ENCODE measurements at regions not wholly inside any gene's neighbourhood (a gene's known extent, or its start where the extent isn't known, plus 50 kb on each side); places are given as distances from the start of the nearest gene placed in this dataset.

GRCh38 chr22:27697888-27698287 lies 103.7 kb downstream of the MN1 start:
- no peaks in the 10 kb centered on the region for H3K4me1 ChIP-seq (ENCODE audit: insufficient read depth, low read length)
- H2BK15ac ChIP-seq (ENCODE audit: low read depth, low read length), result no peak overlapping the region
- no peak overlapping the region for H2BK120ac ChIP-seq (ENCODE audit: low read depth, low read length, poor library complexity, severe bottlenecking)
- peaks cover 8% of the 10 kb centered on the region; the same call in 1 of the 2 replicates for H3K79me2 ChIP-seq (ENCODE audit: insufficient read depth, low read length)
- H3K27me3 Mint-ChIP-seq (ENCODE audit: low read depth), result no peaks in the 10 kb centered on the region; the same call in 1 of the 2 replicates
- peaks cover 5 to 11% of the 10 kb centered on the region in 2 experiments for H3K9me3 Mint-ChIP-seq
- no peak for TF ChIP-seq CTCF (conservative IDR thresholded peaks at IDR 0.05)
- H3K79me1 ChIP-seq (ENCODE audit: insufficient read depth, low read depth, low read length, poor library complexity, severe bottlenecking), result peaks cover 10% of the 10 kb centered on the region
- H3K36me3 Mint-ChIP-seq (ENCODE audit: insufficient read depth in 1 of 3, low read depth in 3 of 3), result peaks cover 16 to 50% (median 43%) of the 10 kb centered on the region in 3 experiments
- H4K8ac ChIP-seq (replicated peaks; ENCODE audit: insufficient read length, low read depth, low read length), result no peak overlapping the region
- H3K27ac Mint-ChIP-seq, result no peak overlapping the region; a peak in 1 of 7 replicates
- no peak overlapping the region for H3K56ac ChIP-seq (ENCODE audit: insufficient read length, low read depth, low read length)
- H4K91ac ChIP-seq (ENCODE audit: insufficient read length, low read depth, low read length), result no peak overlapping the region
- no peaks in the 10 kb centered on the region for H3K9me3 ChIP-seq (ENCODE audit: control insufficient read depth, low read depth, low read length)
- no peaks in the 10 kb centered on the region for H4K20me1 ChIP-seq (ENCODE audit: control insufficient read depth, insufficient read depth, insufficient read length)
- no peaks in the 10 kb centered on the region for H3K27me3 ChIP-seq (ENCODE audit: insufficient read depth, low read length)
- no peak overlapping the region for H3K18ac ChIP-seq (ENCODE audit: insufficient read length, low read depth, low read length)
- H3K23me2 ChIP-seq (ENCODE audit: insufficient read length, low read depth, low read length, poor library complexity, severe bottlenecking), result no peaks in the 10 kb centered on the region
- no CpG with 5 or more reads among the region's 8 CpGs for WGBS (ENCODE audit: extremely low coverage, insufficient read length, low lambda C conversion rate)
- H3K4me1 Mint-ChIP-seq, result peaks cover 3 to 18% of the 10 kb centered on the region in 2 experiments; a peak in 3 of 4 replicates
- H3K4me3 Mint-ChIP-seq, result no peak overlapping the region
- H3T11ph ChIP-seq (ENCODE audit: low read length), result no peak overlapping the region
- H2BK12ac ChIP-seq (ENCODE audit: insufficient read length, low read depth, low read length), result no peak overlapping the region
- no peak overlapping the region for H2AFZ ChIP-seq (ENCODE audit: low read length)
- no peak overlapping the region for H3K4ac ChIP-seq (ENCODE audit: low read depth, low read length)
- no peak overlapping the region for H3K4me2 ChIP-seq (ENCODE audit: insufficient read depth, insufficient read length, low read length)
- no peak overlapping the region for H3K23ac ChIP-seq (ENCODE audit: insufficient read length, low read depth, low read length)
- H3K27ac ChIP-seq (ENCODE audit: insufficient read length, low read depth, low read length), result no peak overlapping the region
- DNase-seq, result no peak
- no peak overlapping the region for H2BK20ac ChIP-seq (ENCODE audit: low read depth, low read length, poor library complexity, severe bottlenecking)
- H3K14ac ChIP-seq (ENCODE audit: insufficient read depth, low read length), result no peak overlapping the region
- H4K5ac ChIP-seq (ENCODE audit: insufficient read length, low read depth, low read length), result no peak overlapping the region
- no peak overlapping the region for H2BK5ac ChIP-seq (ENCODE audit: insufficient read length, low read length)
- H3K9ac ChIP-seq (ENCODE audit: extremely low read depth, insufficient read length, low read length), result no peak overlapping the region
- no peak overlapping the region for H2AK5ac ChIP-seq (ENCODE audit: insufficient read length, low read length)
